HL-60 (cell line): ENCODE measurements at regions not wholly inside any gene's neighbourhood (a gene's known extent, or its start where the extent isn't known, plus 50 kb on each side); places are given as distances from the start of the nearest gene placed in this dataset.

Source experiments
- GABPA ChIP-seq: IDR thresholded peaks from 2 replicates; pipeline ENCODE4 v1.6.1; 2012; ENCODE audit warnings: low read depth
- POLR2AphosphoS5 ChIP-seq: IDR thresholded peaks from 2 replicates; pipeline ENCODE4 v1.6.1; 2012; ENCODE audit warnings: low read depth
- SPI1 ChIP-seq: IDR thresholded peaks from 2 replicates; pipeline ENCODE4 v1.6.1; 2012; ENCODE audit warnings: low read depth, mild to moderate bottlenecking, borderline replicate concordance
- TF ChIP-seq, protein P1 (sequence below): IDR thresholded peaks from one replicate; pipeline ENCODE4 v1.5.1; 2011; ENCODE audit warnings: low read length, control low read depth, inconsistent platforms; ENCODE audit not compliant: insufficient read depth
- TF ChIP-seq, protein P2 (sequence below): IDR thresholded peaks from 2 replicates; pipeline ENCODE4 v1.6.1; 2012; ENCODE audit warnings: low read depth; ENCODE audit not compliant: insufficient replicate concordance

DNA sequence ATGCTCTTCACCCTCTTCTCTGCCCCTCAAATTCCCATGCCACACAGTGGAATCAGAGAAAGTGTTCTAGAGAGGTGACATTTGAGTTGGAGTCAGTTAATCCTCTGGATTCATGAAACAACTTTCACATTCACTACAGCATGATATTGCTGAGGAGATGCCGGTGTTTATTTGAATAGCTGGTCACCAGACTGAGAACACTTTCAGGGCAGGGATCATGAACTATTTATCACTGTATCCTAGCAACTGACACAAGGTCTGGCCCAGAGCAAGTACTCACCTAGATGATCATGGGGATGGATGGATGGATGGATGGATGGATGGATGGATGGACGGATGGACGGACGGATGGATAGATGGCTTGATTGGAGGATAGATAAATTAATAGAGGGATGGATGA lies 116.7 kb upstream of the ZMIZ1 start:
- TF ChIP-seq, protein P1, sequence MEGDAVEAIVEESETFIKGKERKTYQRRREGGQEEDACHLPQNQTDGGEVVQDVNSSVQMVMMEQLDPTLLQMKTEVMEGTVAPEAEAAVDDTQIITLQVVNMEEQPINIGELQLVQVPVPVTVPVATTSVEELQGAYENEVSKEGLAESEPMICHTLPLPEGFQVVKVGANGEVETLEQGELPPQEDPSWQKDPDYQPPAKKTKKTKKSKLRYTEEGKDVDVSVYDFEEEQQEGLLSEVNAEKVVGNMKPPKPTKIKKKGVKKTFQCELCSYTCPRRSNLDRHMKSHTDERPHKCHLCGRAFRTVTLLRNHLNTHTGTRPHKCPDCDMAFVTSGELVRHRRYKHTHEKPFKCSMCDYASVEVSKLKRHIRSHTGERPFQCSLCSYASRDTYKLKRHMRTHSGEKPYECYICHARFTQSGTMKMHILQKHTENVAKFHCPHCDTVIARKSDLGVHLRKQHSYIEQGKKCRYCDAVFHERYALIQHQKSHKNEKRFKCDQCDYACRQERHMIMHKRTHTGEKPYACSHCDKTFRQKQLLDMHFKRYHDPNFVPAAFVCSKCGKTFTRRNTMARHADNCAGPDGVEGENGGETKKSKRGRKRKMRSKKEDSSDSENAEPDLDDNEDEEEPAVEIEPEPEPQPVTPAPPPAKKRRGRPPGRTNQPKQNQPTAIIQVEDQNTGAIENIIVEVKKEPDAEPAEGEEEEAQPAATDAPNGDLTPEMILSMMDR: no peak
- TF ChIP-seq, protein P2, sequence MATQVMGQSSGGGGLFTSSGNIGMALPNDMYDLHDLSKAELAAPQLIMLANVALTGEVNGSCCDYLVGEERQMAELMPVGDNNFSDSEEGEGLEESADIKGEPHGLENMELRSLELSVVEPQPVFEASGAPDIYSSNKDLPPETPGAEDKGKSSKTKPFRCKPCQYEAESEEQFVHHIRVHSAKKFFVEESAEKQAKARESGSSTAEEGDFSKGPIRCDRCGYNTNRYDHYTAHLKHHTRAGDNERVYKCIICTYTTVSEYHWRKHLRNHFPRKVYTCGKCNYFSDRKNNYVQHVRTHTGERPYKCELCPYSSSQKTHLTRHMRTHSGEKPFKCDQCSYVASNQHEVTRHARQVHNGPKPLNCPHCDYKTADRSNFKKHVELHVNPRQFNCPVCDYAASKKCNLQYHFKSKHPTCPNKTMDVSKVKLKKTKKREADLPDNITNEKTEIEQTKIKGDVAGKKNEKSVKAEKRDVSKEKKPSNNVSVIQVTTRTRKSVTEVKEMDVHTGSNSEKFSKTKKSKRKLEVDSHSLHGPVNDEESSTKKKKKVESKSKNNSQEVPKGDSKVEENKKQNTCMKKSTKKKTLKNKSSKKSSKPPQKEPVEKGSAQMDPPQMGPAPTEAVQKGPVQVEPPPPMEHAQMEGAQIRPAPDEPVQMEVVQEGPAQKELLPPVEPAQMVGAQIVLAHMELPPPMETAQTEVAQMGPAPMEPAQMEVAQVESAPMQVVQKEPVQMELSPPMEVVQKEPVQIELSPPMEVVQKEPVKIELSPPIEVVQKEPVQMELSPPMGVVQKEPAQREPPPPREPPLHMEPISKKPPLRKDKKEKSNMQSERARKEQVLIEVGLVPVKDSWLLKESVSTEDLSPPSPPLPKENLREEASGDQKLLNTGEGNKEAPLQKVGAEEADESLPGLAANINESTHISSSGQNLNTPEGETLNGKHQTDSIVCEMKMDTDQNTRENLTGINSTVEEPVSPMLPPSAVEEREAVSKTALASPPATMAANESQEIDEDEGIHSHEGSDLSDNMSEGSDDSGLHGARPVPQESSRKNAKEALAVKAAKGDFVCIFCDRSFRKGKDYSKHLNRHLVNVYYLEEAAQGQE: no peak
- TF ChIP-seq GABPA (no peak), POLR2AphosphoS5 (no peak), SPI1 (no peak)
